OCI-LY3 (cell line): ENCODE measurements at regions not wholly inside any gene's neighbourhood (a gene's known extent, or its start where the extent isn't known, plus 50 kb on each side); places are given as distances from the start of the nearest gene placed in this dataset.

Experiments
- H2AFZ ChIP-seq: fragments of 200-600, 300-600 bp; shearing (Covaris generic); 2 replicates; pipeline ENCODE4 v1.6.0; 2014; ENCODE audit warnings: antibody characterized with exemption, low read depth, low read length
- H3K27ac ChIP-seq: fragments of 200-600, 300-600 bp; sonication (generic); 2 replicates; pipeline ENCODE4 v1.5.1; 2014; ENCODE audit warnings: mild to moderate bottlenecking, low read length, moderate library complexity, mixed read lengths
- H3K27me3 ChIP-seq: fragments of 200-600, 300-600 bp; sonication (generic); 2 replicates; pipeline ENCODE4 v1.6.1; 2014; ENCODE audit warnings: low read depth, low read length, mixed read lengths
- H3K36me3 ChIP-seq: fragments of 200-600, 300-600 bp; sonication (generic); replicated peaks from 2 replicates; pipeline ENCODE3; 2014; ENCODE audit warnings: low read depth, low read length, mixed read lengths
- H3K4me1 ChIP-seq: fragments of 300-600, 200-600 bp; sonication (generic); 2 replicates; pipeline ENCODE4 v1.6.1; 2014; ENCODE audit warnings: low read length, mixed read lengths
- H3K4me2 ChIP-seq: fragments of 200-600, 300-600 bp; sonication (generic); 2 replicates; pipeline ENCODE4 v1.6.1; 2014; ENCODE audit warnings: low read length, mixed read lengths
- H3K4me3 ChIP-seq: fragments of 300-600, 200-600 bp; sonication (generic); 2 replicates; pipeline ENCODE4 v1.5.1; 2014; ENCODE audit warnings: antibody characterized with exemption, mild to moderate bottlenecking, low read length, moderate library complexity
- H3K79me2 ChIP-seq: fragments of 300-600, 200-600 bp; shearing (Covaris generic); 2 replicates; pipeline ENCODE4 v1.6.1; 2014; ENCODE audit warnings: mild to moderate bottlenecking, low read length, mixed read lengths
- H3K9ac ChIP-seq: fragments of 300-600, 200-600 bp; shearing (Covaris generic); 2 replicates; pipeline ENCODE4 v1.6.0; 2014; ENCODE audit warnings: mild to moderate bottlenecking, low read length, moderate library complexity
- H3K9me3 ChIP-seq: fragments of 200-600, 300-600 bp; shearing (Covaris generic); 2 replicates; pipeline ENCODE4 v1.6.1; 2014; ENCODE audit warnings: low read length, mixed read lengths; ENCODE audit not compliant: insufficient read depth
- H4K20me1 ChIP-seq: fragments of 200-600, 300-600 bp; sonication (generic); 2 replicates; pipeline ENCODE4 v1.6.1; 2016; ENCODE audit warnings: low read length, mixed read lengths; ENCODE audit not compliant: insufficient read depth
- CTCF ChIP-seq: fragments of 200-600, 300-600 bp; sonication (generic); IDR thresholded peaks from 2 replicates; pipeline ENCODE4 v1.5.1; 2014; ENCODE audit warnings: antibody characterized with exemption, low read length, low read depth
- EZH2phosphoT487 ChIP-seq: fragments of 200-600 bp; shearing (Covaris generic); IDR thresholded peaks from 2 replicates; pipeline ENCODE4 v1.6.1; 2018; ENCODE audit warnings: antibody characterized with exemption, mixed run types, low read depth

GRCh38 chr5:17947029-17947428 is 312.8 kb downstream of the TAF11L14 start:
- Histone ChIP-seq H3K79me2 (no peaks in the 10 kb centered on the region), H3K27me3 (no peaks in the 10 kb centered on the region), H3K27ac (no peak overlapping the region), H3K9ac (no peak overlapping the region), H3K4me3 (no peak overlapping the region), H3K36me3 (no peaks in the 10 kb centered on the region), H3K4me2 (no peak overlapping the region), H3K9me3 (no peaks in the 10 kb centered on the region), H3K4me1 (no peaks in the 10 kb centered on the region), H2AFZ (no peak overlapping the region), H4K20me1 (no peaks in the 10 kb centered on the region)
- TF ChIP-seq CTCF (no peak), EZH2phosphoT487 (no peak)

- no peaks in the 10 kb centered on the region for H3K79me2 ChIP-seq
- H3K4me1 ChIP-seq = no peaks in the 10 kb centered on the region
- H4K20me1 ChIP-seq = no peaks in the 10 kb centered on the region
- no peaks in the 10 kb centered on the region for H3K27me3 ChIP-seq
- no peak overlapping the region for H3K4me2 ChIP-seq
- H3K9me3 ChIP-seq = no peaks in the 10 kb centered on the region
- no peak overlapping the region for H3K27ac ChIP-seq
- no peak for TF ChIP-seq EZH2phosphoT487
- no peak for TF ChIP-seq CTCF
- H3K36me3 ChIP-seq = no peaks in the 10 kb centered on the region
- no peak overlapping the region for H3K4me3 ChIP-seq
- H3K9ac ChIP-seq = no peak overlapping the region
- H2AFZ ChIP-seq = no peak overlapping the region
These were observed 317.3 kb downstream of the TAF11L14 start for GRCh38 chr5:17951392-17952169.

- TF ChIP-seq EZH2phosphoT487 (no peak), CTCF (no peak)
- Histone ChIP-seq H3K4me2 (no peak overlapping the region), H3K36me3 (no peaks in the 10 kb centered on the region), H3K27me3 (no peaks in the 10 kb centered on the region), H3K9me3 (no peaks in the 10 kb centered on the region), H3K4me1 (no peaks in the 10 kb centered on the region), H4K20me1 (no peaks in the 10 kb centered on the region), H3K9ac (no peak overlapping the region), H2AFZ (no peak overlapping the region), H3K27ac (no peak overlapping the region), H3K4me3 (no peak overlapping the region), H3K79me2 (no peaks in the 10 kb centered on the region)
These were observed 318.0 kb downstream of the TAF11L14 start for GRCh38 chr5:17952231-17952630.

- H3K27me3 ChIP-seq = no peaks in the 10 kb centered on the region
- no peaks in the 10 kb centered on the region for H3K36me3 ChIP-seq
- no peak overlapping the region for H3K4me3 ChIP-seq
- H3K27ac ChIP-seq = no peak overlapping the region
- no peaks in the 10 kb centered on the region for H4K20me1 ChIP-seq
- no peak overlapping the region for H3K9ac ChIP-seq
- TF ChIP-seq EZH2phosphoT487 (no peak), CTCF (no peak)
- H3K4me2 ChIP-seq = no peak overlapping the region
- H3K79me2 ChIP-seq = no peaks in the 10 kb centered on the region
- H2AFZ ChIP-seq = no peak overlapping the region
- no peaks in the 10 kb centered on the region for H3K4me1 ChIP-seq
- H3K9me3 ChIP-seq = no peaks in the 10 kb centered on the region
These were observed 329.8 kb downstream of the TAF11L14 start for GRCh38 chr5:17964067-17964466.
